GM19025 (cell line): ENCODE measurements at regions not wholly inside any gene's neighbourhood (a gene's known extent, or its start where the extent isn't known, plus 50 kb on each side); places are given as distances from the start of the nearest gene placed in this dataset.

Source experiments
- ATAC-seq: cut with Tn5 transposase; IDR thresholded peaks from one replicate; pipeline ENCODE4 v1.9.1; 2021; ENCODE audit warnings: mild to moderate bottlenecking, low read depth, moderate library complexity; ENCODE audit not compliant: unreplicated experiment

GRCh38 chr1:235925016-235925415, 58.3 kb upstream of the LYST start:
- no peak for ATAC-seq

- ATAC-seq = no peak
These were observed 56.8 kb upstream of the LYST start for GRCh38 chr1:235923466-235924021.

GRCh38 chr1:235920596-235921375, 54.1 kb upstream of the LYST start:
- ATAC-seq = no peak

GRCh38 chr1:235919833-235920441, 53.2 kb upstream of the LYST start:
- no peak for ATAC-seq

- no peak for ATAC-seq
These were observed 52.6 kb upstream of the LYST start for GRCh38 chr1:235919127-235919832.

GRCh38 chr1:235918465-235918864, 51.8 kb upstream of the LYST start:
- no peak for ATAC-seq

- no peak for ATAC-seq
These were observed 51.3 kb upstream of the LYST start for GRCh38 chr1:235918032-235918431.

- ATAC-seq = peak; percentile 92
These were observed 50.6 kb upstream of the LYST start for GRCh38 chr1:235917267-235917811.
